Adrenal gland (tissue), 9 donors: ENCODE measurements at regions not wholly inside any gene's neighbourhood (a gene's known extent, or its start where the extent isn't known, plus 50 kb on each side); places are given as distances from the start of the nearest gene placed in this dataset.

Experiments used
- DNase-seq, 7 donors: peaks; one replicate each; pipeline ENCODE4 v3.0.0-alpha.2; 2019 to 2020
- H3K27ac ChIP-seq, 5 donors: fragments of 200-600 bp; sonication (generic) in 4 of 5; 1 replicate in 3 of 5; 2 replicates in 2 of 5; pipeline versions ENCODE4 v1.5.1 to v1.8.0; 2016 to 2020; ENCODE audit warnings: mild to moderate bottlenecking in 1 of 5
- H3K27me3 ChIP-seq: fragments of 200-600 bp; 2 replicates; pipeline ENCODE4 v1.8.0; 2021
- H3K36me3 ChIP-seq, 2 donors: fragments of 200-600 bp; replicated peaks in 1 of 2; 1 replicate in 1 of 2; 2 replicates in 1 of 2; pipeline versions ENCODE4 v1.5.1 to v1.8.0; 2018 to 2022
- H3K4me1 ChIP-seq, 2 donors: fragments of 200-600 bp; replicated peaks in 1 of 2; 1 replicate in 1 of 2; 2 replicates in 1 of 2; pipeline versions ENCODE4 v1.5.1 to v1.8.0; 2018 to 2021
- H3K4me3 ChIP-seq, 4 donors: fragments of 200-600 bp; sonication (generic) in 3 of 4; one replicate each; pipeline ENCODE4 v1.5.1; 2016 to 2018
- H3K9me3 ChIP-seq, 3 donors: fragments of 200-600 bp; sonication (generic) in 1 of 3; replicated peaks in 1 of 3; 1 replicate in 2 of 3; 2 replicates in 1 of 3; pipeline versions ENCODE4 v1.5.1 to v1.8.0; 2016 to 2021
- POLR2A ChIP-seq, 2 donors: fragments of 450-650 bp; IDR thresholded peaks; one replicate each; pipeline ENCODE4 v1.6.1; 2017; ENCODE audit warnings: antibody characterized with exemption in 2 of 2, mild to moderate bottlenecking in 2 of 2, moderate library complexity in 1 of 2
- WGBS, 4 donors: extraction: QIAGEN DNeasy Blood & Tissue Kit in 2 of 4; methylation state at CpG; one replicate each; pipeline versions ENCODE4 v1.1.5 to v1.1.7; 2013 to 2017; 5-methylcytosine and 5-hydroxymethylcytosine counted together
- intact Hi-C, 2 donors: fragments of 100-400 bp; cut with DNase I; formaldehyde crosslinking; loops; one replicate each; pipeline versions ENCODE4 v1.14.1 to v1.15.0; 2022 to 2023
- TF ChIP-seq, protein P1 (sequence below), 6 experiments: fragments of 450-650 bp in 4 of 6; fragments of 200-600 bp in 2 of 6; sonication (generic) in 1 of 6; IDR thresholded peaks; 1 replicate in 5 of 6; 2 replicates in 1 of 6; pipeline versions ENCODE4 v1.5.1 to v1.8.0; 2016 to 2021; ENCODE audit warnings: antibody characterized with exemption in 6 of 6, mild to moderate bottlenecking in 2 of 6, moderate library complexity in 1 of 6
- donor health status: healthy with polysubstance abuse.
- donor health status: Bipolar disorder and iron deficiency.
- donor health status: DM: yes; HTN: yes; CAD: no.
- donor health status: DM: no; HTN: no; CAD: no.
- donor health status: DM: no; HTN: no; CAD: no.

- H3K36me3 ChIP-seq, result no peaks in the 10 kb centered on the region
- H3K4me1 ChIP-seq, result no peaks in the 10 kb centered on the region
- 76 to 89% (median 79%) methylated on average over 1 of the region's 1 CpG for WGBS, 4 donors
- H3K4me3 ChIP-seq, result no peak overlapping the region
- no peak for DNase-seq
- no peak overlapping the region for H3K27ac ChIP-seq
- no peaks in the 10 kb centered on the region for H3K9me3 ChIP-seq
- no peaks in the 10 kb centered on the region for H3K27me3 ChIP-seq
- intact Hi-C loops, result no loop called here
- TF ChIP-seq, protein P1, sequence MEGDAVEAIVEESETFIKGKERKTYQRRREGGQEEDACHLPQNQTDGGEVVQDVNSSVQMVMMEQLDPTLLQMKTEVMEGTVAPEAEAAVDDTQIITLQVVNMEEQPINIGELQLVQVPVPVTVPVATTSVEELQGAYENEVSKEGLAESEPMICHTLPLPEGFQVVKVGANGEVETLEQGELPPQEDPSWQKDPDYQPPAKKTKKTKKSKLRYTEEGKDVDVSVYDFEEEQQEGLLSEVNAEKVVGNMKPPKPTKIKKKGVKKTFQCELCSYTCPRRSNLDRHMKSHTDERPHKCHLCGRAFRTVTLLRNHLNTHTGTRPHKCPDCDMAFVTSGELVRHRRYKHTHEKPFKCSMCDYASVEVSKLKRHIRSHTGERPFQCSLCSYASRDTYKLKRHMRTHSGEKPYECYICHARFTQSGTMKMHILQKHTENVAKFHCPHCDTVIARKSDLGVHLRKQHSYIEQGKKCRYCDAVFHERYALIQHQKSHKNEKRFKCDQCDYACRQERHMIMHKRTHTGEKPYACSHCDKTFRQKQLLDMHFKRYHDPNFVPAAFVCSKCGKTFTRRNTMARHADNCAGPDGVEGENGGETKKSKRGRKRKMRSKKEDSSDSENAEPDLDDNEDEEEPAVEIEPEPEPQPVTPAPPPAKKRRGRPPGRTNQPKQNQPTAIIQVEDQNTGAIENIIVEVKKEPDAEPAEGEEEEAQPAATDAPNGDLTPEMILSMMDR (IDR thresholded peaks at IDR 0.05), result no peak
- no peak for TF ChIP-seq POLR2A (IDR thresholded peaks at IDR 0.05)
Measured at GRCh38 chr18:38982072-38982471, 1416.5 kb upstream of the CELF4 start.

- Histone ChIP-seq H3K27ac (no peak overlapping the region), H3K4me1 (no peaks in the 10 kb centered on the region), H3K36me3 (no peaks in the 10 kb centered on the region), H3K27me3 (no peaks in the 10 kb centered on the region), H3K4me3 (no peak overlapping the region), H3K9me3 (no peaks in the 10 kb centered on the region)
- TF ChIP-seq POLR2A (IDR thresholded peaks at IDR 0.05), result no peak
- TF ChIP-seq, protein P1 (IDR thresholded peaks at IDR 0.05), result no peak
- intact Hi-C loops, result no loop called here
- no peak for DNase-seq
- WGBS, 4 donors, result 9 to 12% (median 11%) methylated on average over 2 of the region's 2 CpGs
Measured at GRCh38 chr18:38981389-38981788, 1415.8 kb upstream of the CELF4 start.

DNA sequence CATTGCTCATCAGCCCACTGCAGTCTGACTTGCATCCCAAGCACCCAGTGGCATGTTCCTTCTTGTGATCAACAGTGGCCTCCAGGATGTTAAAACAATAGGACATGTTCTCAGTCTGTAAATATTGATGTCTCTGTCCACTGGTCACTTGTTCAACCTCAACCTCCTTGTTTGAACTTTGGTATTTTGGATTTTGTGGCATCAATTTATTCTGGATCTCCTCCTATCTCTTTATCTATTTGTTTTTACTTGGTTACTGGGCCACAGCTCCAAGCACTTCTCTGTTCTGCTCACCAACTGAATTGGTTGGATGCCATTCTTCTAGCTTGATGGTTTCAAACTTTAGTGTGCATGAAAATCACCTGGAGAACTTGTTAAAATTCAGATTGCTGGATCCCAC is 1414.8 kb upstream of the CELF4 start:
- Histone ChIP-seq H3K36me3 (no peaks in the 10 kb centered on the region), H3K27me3 (no peaks in the 10 kb centered on the region), H3K4me1 (no peaks in the 10 kb centered on the region), H3K27ac (no peak overlapping the region), H3K4me3 (no peak overlapping the region), H3K9me3 (no peaks in the 10 kb centered on the region)
- DNase-seq, result no peak
- TF ChIP-seq, protein P1 (IDR thresholded peaks at IDR 0.05), result no peak
- TF ChIP-seq POLR2A (IDR thresholded peaks at IDR 0.05), result no peak
- intact Hi-C loops, result no loop called here

DNA sequence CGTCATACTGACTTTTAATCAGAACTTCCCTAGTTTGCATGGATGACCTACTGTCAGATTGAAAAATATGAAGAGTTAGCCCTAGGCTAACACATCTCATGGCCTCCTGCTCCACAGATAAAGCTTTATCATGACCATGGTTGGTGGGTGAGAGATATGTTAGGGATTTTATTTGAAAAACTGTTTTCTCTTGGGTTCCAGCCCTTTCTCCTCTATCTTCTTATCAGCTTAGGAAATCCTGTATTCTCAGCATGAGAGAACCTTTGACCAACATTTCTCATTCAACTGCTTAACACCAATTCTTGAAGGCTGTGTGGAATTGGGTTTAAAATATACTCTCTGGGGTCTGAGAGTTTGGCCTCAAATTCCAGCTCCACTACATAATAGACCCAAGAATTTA is 1407.0 kb upstream of the CELF4 start:
- H3K27me3 ChIP-seq, result no peaks in the 10 kb centered on the region
- WGBS, 4 donors, result 57 to 85% (median 73%) methylated on average over 1 of the region's 1 CpG
- TF ChIP-seq POLR2A (IDR thresholded peaks at IDR 0.05), result no peak
- TF ChIP-seq, protein P1 (IDR thresholded peaks at IDR 0.05), result no peak
- H3K9me3 ChIP-seq, result no peaks in the 10 kb centered on the region
- H3K4me1 ChIP-seq, result no peaks in the 10 kb centered on the region
- no peak overlapping the region for H3K4me3 ChIP-seq
- no peaks in the 10 kb centered on the region for H3K36me3 ChIP-seq
- DNase-seq, result no peak
- H3K27ac ChIP-seq, result no peak overlapping the region
- intact Hi-C loops, result no loop called here
